Hepatocyte (in vitro differentiated cells): ENCODE measurements at regions not wholly inside any gene's neighbourhood (a gene's known extent, or its start where the extent isn't known, plus 50 kb on each side); places are given as distances from the start of the nearest gene placed in this dataset.

ENCODE experiments used
- DNase-seq: peaks from one replicate; pipeline ENCODE4 v3.0.0-alpha.2; 2016; ENCODE audit warnings: low spot score
- H2AFZ ChIP-seq: fragments of 200-600 bp; sonication (generic); 2 replicates; pipeline ENCODE4 v1.6.0; 2016; ENCODE audit warnings: antibody characterized with exemption, mild to moderate bottlenecking
- H3K27ac ChIP-seq: fragments of 200-600 bp; sonication (generic); 2 replicates; pipeline ENCODE4 v1.5.1; 2016; ENCODE audit warnings: mild to moderate bottlenecking
- H3K27me3 ChIP-seq: fragments of 200-600 bp; sonication (generic); 2 replicates; pipeline ENCODE4 v1.6.1; 2016
- H3K36me3 ChIP-seq: fragments of 200-600 bp; sonication (generic); replicated peaks from 2 replicates; pipeline ENCODE4 v1.5.1; 2016; ENCODE audit warnings: low read depth; ENCODE audit not compliant: insufficient read depth
- H3K4me1 ChIP-seq: fragments of 200-600 bp; sonication (generic); 2 replicates; pipeline ENCODE4 v1.5.1; 2016; ENCODE audit warnings: mild to moderate bottlenecking, moderate library complexity; ENCODE audit not compliant: insufficient read depth
- H3K4me2 ChIP-seq: fragments of 200-600 bp; sonication (generic); 2 replicates; pipeline ENCODE4 v1.6.0; 2016
- H3K4me3 ChIP-seq: fragments of 200-600 bp; sonication (generic); 2 replicates; pipeline ENCODE4 v1.5.1; 2016; ENCODE audit warnings: mild to moderate bottlenecking
- H3K79me2 ChIP-seq: fragments of 200-600 bp; sonication (generic); 2 replicates; pipeline ENCODE4 v1.6.0; 2017; ENCODE audit warnings: mild to moderate bottlenecking
- H3K9me2 ChIP-seq: fragments of 200-600 bp; sonication (generic); replicated peaks from 2 replicates; pipeline ENCODE4 v1.6.0; 2017; ENCODE audit warnings: mild to moderate bottlenecking; ENCODE audit not compliant: insufficient read depth
- H3K9me3 ChIP-seq: fragments of 200-600 bp; sonication (generic); 2 replicates; pipeline ENCODE4 v1.5.1; 2016; ENCODE audit warnings: low read depth, mild to moderate bottlenecking
- H4K20me1 ChIP-seq: fragments of 200-600 bp; sonication (generic); 2 replicates; pipeline ENCODE4 v1.6.0; 2016; ENCODE audit warnings: mild to moderate bottlenecking; ENCODE audit not compliant: insufficient read depth, poor library complexity, severe bottlenecking
- CTCF ChIP-seq: fragments of 200-600 bp; sonication (generic); IDR thresholded peaks from 2 replicates; pipeline ENCODE4 v1.5.1; 2016; ENCODE audit warnings: antibody characterized with exemption, mild to moderate bottlenecking; ENCODE audit not compliant: poor library complexity
- EZH2 ChIP-seq: fragments of 200-600 bp; sonication (generic); IDR thresholded peaks from 2 replicates; pipeline ENCODE4 v1.6.1; 2016; ENCODE audit warnings: antibody characterized with exemption, mild to moderate bottlenecking, borderline replicate concordance
- EZH2phosphoT487 ChIP-seq: fragments of 200-600 bp; sonication (generic); IDR thresholded peaks from one replicate; pipeline ENCODE4 v1.6.1; 2018; ENCODE audit warnings: antibody characterized with exemption, mild to moderate bottlenecking, low read depth, moderate library complexity; ENCODE audit not compliant: unreplicated experiment, severe bottlenecking
- WGBS: methylation state at CpG from one replicate; pipeline ENCODE4 v1.1.6; 2016; ENCODE audit warnings: low lambda C conversion rate; ENCODE audit errors: missing lambda C conversion rate; 5-methylcytosine and 5-hydroxymethylcytosine counted together

DNA sequence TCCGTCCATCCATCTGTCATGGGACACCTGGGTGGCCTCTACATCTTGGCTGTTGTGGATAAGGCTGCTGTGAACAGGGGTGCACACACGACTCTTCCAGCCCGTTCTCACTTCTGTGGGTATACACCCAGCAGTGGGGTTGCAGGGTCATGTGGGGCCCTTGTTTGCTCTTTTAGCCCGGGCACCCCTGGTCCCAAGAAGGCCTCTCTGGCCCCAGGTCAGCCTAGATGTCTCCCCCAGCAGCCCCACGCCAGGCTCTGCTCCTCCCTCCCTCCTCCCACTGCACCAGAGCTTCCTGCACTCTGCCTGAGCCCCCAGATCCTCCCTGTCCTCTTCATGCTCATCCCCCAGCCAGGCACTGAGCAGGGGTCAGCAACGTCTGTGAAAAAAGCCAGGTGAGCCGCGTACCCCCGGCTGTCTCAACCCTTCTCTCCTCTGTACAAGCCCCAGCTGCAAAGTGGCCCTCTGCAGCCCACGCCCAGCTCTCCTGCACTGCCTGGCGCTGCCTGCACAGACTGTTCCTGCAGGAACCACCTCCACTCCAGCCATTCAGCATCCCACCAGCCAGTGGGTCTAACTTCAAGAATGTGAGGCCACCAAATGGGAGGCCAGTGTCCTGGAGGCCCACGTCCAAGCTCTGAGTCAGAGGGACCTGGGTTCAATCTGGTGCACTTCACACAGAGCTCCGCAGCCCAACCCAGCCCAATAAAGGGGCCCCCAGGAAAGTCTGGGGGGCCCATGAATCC lies 1508.9 kb downstream of the BRD1 start:
- H3K36me3 ChIP-seq = no peaks in the 10 kb centered on the region
- no peak overlapping the region for H3K4me2 ChIP-seq
- no peaks in the 10 kb centered on the region for H4K20me1 ChIP-seq
- TF ChIP-seq CTCF = no peak
- TF ChIP-seq EZH2 = no peak
- no peak for TF ChIP-seq EZH2phosphoT487
- H3K4me1 ChIP-seq = no peaks in the 10 kb centered on the region
- no peaks in the 10 kb centered on the region for H3K27me3 ChIP-seq
- no peak for DNase-seq
- no peaks in the 10 kb centered on the region for H3K9me3 ChIP-seq
- H3K79me2 ChIP-seq = no peaks in the 10 kb centered on the region
- H2AFZ ChIP-seq = no peak overlapping the region
- 93% methylated on average over 13 of the region's 13 CpGs for WGBS
- H3K27ac ChIP-seq = no peak overlapping the region
- no peak overlapping the region for H3K4me3 ChIP-seq
- no peaks in the 10 kb centered on the region for H3K9me2 ChIP-seq

DNA sequence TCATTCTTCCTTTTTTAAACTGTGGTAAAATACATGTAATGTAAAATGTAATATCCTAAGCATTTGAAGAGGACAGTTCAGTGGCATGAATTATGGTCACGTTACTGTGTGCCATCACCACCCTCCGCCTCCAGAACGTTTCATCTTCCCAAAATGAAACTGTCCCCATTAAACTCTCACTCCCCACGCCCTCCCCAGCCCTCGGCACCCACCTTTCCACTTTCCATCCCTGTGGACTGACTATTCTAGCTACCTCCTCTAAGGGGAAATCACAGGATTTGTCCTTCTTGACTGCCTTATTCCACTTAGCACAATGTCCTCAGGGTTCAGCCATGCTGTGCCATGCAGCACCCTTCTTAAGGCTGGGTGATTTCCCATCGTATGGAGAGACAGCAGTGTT lies 1509.5 kb downstream of the BRD1 start:
- no peaks in the 10 kb centered on the region for H4K20me1 ChIP-seq
- H3K9me3 ChIP-seq = no peaks in the 10 kb centered on the region
- no peak for DNase-seq
- H3K4me3 ChIP-seq = no peak overlapping the region
- 76% methylated on average over 6 of the region's 6 CpGs for WGBS
- no peaks in the 10 kb centered on the region for H3K9me2 ChIP-seq
- H3K4me1 ChIP-seq = no peaks in the 10 kb centered on the region
- H2AFZ ChIP-seq = no peak overlapping the region
- no peak overlapping the region for H3K27ac ChIP-seq
- no peaks in the 10 kb centered on the region for H3K27me3 ChIP-seq
- no peaks in the 10 kb centered on the region for H3K79me2 ChIP-seq
- no peaks in the 10 kb centered on the region for H3K36me3 ChIP-seq
- no peak overlapping the region for H3K4me2 ChIP-seq
- TF ChIP-seq EZH2 (no peak), EZH2phosphoT487 (no peak), CTCF (no peak)

- Histone ChIP-seq H3K27ac (no peak overlapping the region), H3K36me3 (no peaks in the 10 kb centered on the region), H2AFZ (no peak overlapping the region), H3K79me2 (no peaks in the 10 kb centered on the region), H3K27me3 (no peaks in the 10 kb centered on the region), H3K9me3 (no peaks in the 10 kb centered on the region), H3K4me3 (no peak overlapping the region), H4K20me1 (no peaks in the 10 kb centered on the region), H3K4me2 (no peak overlapping the region), H3K4me1 (no peaks in the 10 kb centered on the region), H3K9me2 (no peaks in the 10 kb centered on the region)
- DNase-seq = no peak
- 88% methylated on average over 18 of the region's 19 CpGs for WGBS
- TF ChIP-seq EZH2 (no peak), EZH2phosphoT487 (no peak), CTCF (no peak)
Measured at GRCh38 chr22:48316257-48317250, 1511.1 kb downstream of the BRD1 start.
